A673 (cell line): ENCODE measurements at regions not wholly inside any gene's neighbourhood (a gene's known extent, or its start where the extent isn't known, plus 50 kb on each side); places are given as distances from the start of the nearest gene placed in this dataset.

ENCODE experiments used
- BruUV-seq: library from RNA; stranded (reverse); fragments of 400-500 nt; replicated peaks from 2 replicates; lab custom pipeline; 2021; lab: Mats Ljungman, UMichigan
- CTCF ChIA-PET: fragments of 300-600 bp; sonication (Branson Sonifier 250); formaldehyde crosslinking; loops from one replicate; lab custom pipeline; 2022; ENCODE audit warnings: antibody characterized with exemption; lab: Charles Lee
- POLR2A ChIA-PET: fragments of 300-600 bp; sonication (Branson Sonifier 250); formaldehyde crosslinking; loops from one replicate; lab custom pipeline; 2022; ENCODE audit warnings: antibody characterized with exemption; ENCODE audit not compliant: low non-redundant PET; lab: Charles Lee
- DNase-seq: peaks from one replicate; pipeline ENCODE4 v3.0.0-alpha.2; 2015; ENCODE audit warnings: low spot score
- H3K27ac ChIP-seq: fragments of 200-600 bp; sonication (generic); 2 replicates; pipeline ENCODE4 v1.5.1; 2016; ENCODE audit warnings: mixed run types, low read depth, mild to moderate bottlenecking, mixed read lengths, antibody characterized with exemption, low read length; ENCODE audit not compliant: poor library complexity, severe bottlenecking
- H3K27me3 ChIP-seq: fragments of 200-600 bp; sonication (generic); replicated peaks from 2 replicates; pipeline ENCODE4 v1.6.1; 2017; ENCODE audit warnings: mixed run types, low read depth, mild to moderate bottlenecking, mixed read lengths, antibody characterized with exemption, low read length; ENCODE audit not compliant: insufficient read depth, poor library complexity
- H3K36me3 ChIP-seq: fragments of 200-600 bp; sonication (generic); 2 replicates; pipeline ENCODE4 v1.6.1; 2016; ENCODE audit warnings: mixed run types, mild to moderate bottlenecking, mixed read lengths, antibody characterized with exemption, low read length; ENCODE audit not compliant: insufficient read depth, poor library complexity, severe bottlenecking
- H3K4me1 ChIP-seq: fragments of 200-600 bp; sonication (generic); 2 replicates; pipeline ENCODE4 v1.6.1; 2017; ENCODE audit warnings: mixed run types, mild to moderate bottlenecking, mixed read lengths, antibody characterized with exemption, low read length; ENCODE audit not compliant: insufficient read depth, poor library complexity, severe bottlenecking
- H3K4me3 ChIP-seq: fragments of 200-600 bp; sonication (generic); 2 replicates; pipeline ENCODE4 v1.5.1; 2016; ENCODE audit warnings: low read depth, mixed run types, mild to moderate bottlenecking, mixed read lengths, low read length; ENCODE audit not compliant: poor library complexity, severe bottlenecking
- H3K9me3 ChIP-seq: fragments of 200-600 bp; sonication (generic); 2 replicates; pipeline ENCODE4 v1.6.1; 2016; ENCODE audit warnings: mixed run types, low read depth, mild to moderate bottlenecking, mixed read lengths, antibody characterized with exemption, low read length; ENCODE audit not compliant: poor library complexity, severe bottlenecking
- EZH2 ChIP-seq: fragments of 200-600 bp; sonication (generic); IDR thresholded peaks from 2 replicates; pipeline ENCODE4 v1.6.1; 2017; ENCODE audit warnings: borderline replicate concordance, low read depth, mild to moderate bottlenecking, mixed read lengths, antibody characterized with exemption, low read length; ENCODE audit not compliant: poor library complexity, severe bottlenecking
- intact Hi-C: fragments of 100-400 bp; cut with micrococcal nuclease; formaldehyde crosslinking; loops from one replicate; pipeline ENCODE4 v1.10.0; 2022; ENCODE audit not compliant: unreplicated experiment
- TF ChIP-seq, protein P1 (sequence below): fragments of 300-800, 200-600 bp; sonication (generic); conservative IDR thresholded peaks from 2 replicates; pipeline ENCODE4 v1.5.1; 2017; ENCODE audit warnings: low read depth, mild to moderate bottlenecking, antibody characterized with exemption, low read length, moderate library complexity, mixed read lengths

GRCh38 chr2:12326449-12327190 is 390.1 kb upstream of the TRIB2 start:
- POLR2A ChIA-PET = no interaction called here
- CTCF ChIA-PET = no interaction called here
- no peaks in the 10 kb centered on the region for H3K9me3 ChIP-seq
- TF ChIP-seq, protein P1, sequence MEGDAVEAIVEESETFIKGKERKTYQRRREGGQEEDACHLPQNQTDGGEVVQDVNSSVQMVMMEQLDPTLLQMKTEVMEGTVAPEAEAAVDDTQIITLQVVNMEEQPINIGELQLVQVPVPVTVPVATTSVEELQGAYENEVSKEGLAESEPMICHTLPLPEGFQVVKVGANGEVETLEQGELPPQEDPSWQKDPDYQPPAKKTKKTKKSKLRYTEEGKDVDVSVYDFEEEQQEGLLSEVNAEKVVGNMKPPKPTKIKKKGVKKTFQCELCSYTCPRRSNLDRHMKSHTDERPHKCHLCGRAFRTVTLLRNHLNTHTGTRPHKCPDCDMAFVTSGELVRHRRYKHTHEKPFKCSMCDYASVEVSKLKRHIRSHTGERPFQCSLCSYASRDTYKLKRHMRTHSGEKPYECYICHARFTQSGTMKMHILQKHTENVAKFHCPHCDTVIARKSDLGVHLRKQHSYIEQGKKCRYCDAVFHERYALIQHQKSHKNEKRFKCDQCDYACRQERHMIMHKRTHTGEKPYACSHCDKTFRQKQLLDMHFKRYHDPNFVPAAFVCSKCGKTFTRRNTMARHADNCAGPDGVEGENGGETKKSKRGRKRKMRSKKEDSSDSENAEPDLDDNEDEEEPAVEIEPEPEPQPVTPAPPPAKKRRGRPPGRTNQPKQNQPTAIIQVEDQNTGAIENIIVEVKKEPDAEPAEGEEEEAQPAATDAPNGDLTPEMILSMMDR = no peak
- no peak for TF ChIP-seq EZH2
- DNase-seq = no peak
- intact Hi-C loops = no loop called here
- H3K27me3 ChIP-seq = no peaks in the 10 kb centered on the region
- no peak overlapping the region for H3K4me3 ChIP-seq
- H3K4me1 ChIP-seq = no peaks in the 10 kb centered on the region
- no TSS peak for BruUV-seq
- no peaks in the 10 kb centered on the region for H3K36me3 ChIP-seq
- no peak overlapping the region for H3K27ac ChIP-seq

DNA sequence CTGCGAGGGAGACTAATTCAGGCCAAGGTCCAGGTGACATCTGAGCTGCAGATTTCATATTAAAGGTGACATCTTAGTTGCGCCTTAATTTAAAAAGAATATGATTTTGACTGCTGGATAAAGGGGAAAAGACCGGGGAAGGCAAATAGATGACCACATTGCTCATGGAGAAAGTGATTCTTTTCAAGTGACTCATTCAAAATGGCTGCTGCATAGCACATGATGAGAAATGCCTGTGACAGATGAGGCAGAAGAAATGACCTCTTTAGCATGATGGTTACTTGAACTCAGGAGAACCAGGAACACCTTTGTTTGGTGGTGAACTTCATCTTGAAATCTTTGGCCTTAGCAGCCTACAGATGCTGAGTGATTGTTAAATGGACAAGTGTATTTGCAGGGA is 385.8 kb upstream of the TRIB2 start:
- no TSS peak for BruUV-seq
- Histone ChIP-seq H3K36me3 (no peaks in the 10 kb centered on the region), H3K27ac (no peak overlapping the region), H3K9me3 (no peaks in the 10 kb centered on the region), H3K4me3 (no peak overlapping the region), H3K27me3 (no peaks in the 10 kb centered on the region), H3K4me1 (no peaks in the 10 kb centered on the region)
- no peak for DNase-seq
- TF ChIP-seq EZH2 = no peak
- TF ChIP-seq, protein P1 = no peak
- ChIA-PET CTCF (no interaction called here), POLR2A (no interaction called here)
- intact Hi-C loops = no loop called here

DNA sequence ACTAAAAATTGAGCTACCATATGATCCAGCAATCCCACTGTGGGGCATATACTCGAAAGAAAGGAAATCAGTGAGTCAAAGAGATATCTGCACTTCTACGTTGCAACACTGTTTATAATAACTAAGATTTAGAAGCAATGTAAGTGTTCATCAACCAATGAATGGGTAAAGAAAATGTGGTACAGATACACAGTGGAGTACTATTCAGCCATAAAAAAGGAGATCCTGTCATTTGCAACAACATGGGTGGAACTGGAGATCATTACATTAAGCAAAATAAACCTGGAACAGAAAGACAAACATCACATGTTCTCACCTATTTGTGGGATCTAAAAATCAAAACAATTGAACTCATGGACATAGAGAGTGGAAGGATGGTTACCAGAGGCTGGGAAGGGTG is 385.0 kb upstream of the TRIB2 start:
- CTCF ChIA-PET = no interaction called here
- DNase-seq = no peak
- no peak overlapping the region for H3K4me3 ChIP-seq
- POLR2A ChIA-PET = no interaction called here
- H3K9me3 ChIP-seq = no peaks in the 10 kb centered on the region
- no peaks in the 10 kb centered on the region for H3K4me1 ChIP-seq
- no peaks in the 10 kb centered on the region for H3K36me3 ChIP-seq
- TF ChIP-seq, protein P1 = no peak
- no peak for TF ChIP-seq EZH2
- no peaks in the 10 kb centered on the region for H3K27me3 ChIP-seq
- no peak overlapping the region for H3K27ac ChIP-seq
- no TSS peak for BruUV-seq
- intact Hi-C loops = no loop called here
